ENCODE measurements at regions not wholly inside any gene's neighbourhood (a gene's known extent, or its start where the extent isn't known, plus 50 kb on each side); places are given as distances from the start of the nearest gene placed in this dataset.

DNA sequence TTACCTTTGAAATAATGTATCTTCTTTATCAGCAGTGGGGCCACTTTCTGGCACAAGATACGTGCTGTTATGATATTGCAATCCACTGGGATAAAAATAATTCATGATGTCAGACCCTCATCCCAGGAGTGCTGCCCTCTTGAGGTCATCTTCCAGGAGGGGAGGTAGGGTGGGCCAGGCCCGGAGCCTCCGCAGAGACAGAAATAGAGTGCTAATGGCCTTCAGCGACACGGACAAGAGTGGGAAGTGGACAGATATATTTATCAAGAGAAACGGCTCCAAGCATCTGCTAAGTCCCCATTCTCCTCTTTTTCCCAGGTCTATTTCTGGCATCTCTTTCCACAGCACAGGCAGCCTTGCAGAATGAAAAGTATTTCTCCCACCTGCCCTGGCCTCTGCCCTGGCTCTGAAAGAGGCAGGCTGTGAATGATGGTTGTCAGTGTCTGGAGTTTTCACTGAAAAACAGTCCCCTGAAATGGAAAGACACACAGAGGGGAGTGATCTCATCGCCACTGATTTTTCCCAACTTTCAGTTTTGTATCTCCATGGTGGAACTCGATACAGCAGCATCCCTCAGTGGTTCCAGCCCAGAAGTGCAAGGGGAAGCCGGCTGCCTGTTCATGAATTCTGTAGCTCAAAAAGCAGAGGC, 251.7 kb upstream of the MYO3A start:
- H3K36me3 ChIP-seq (ENCODE audit: control insufficient read depth, insufficient read depth, low read length) = no peaks in the 10 kb centered on the region
- H3K4me3 ChIP-seq (ENCODE audit: low read depth, low read length) = no peak overlapping the region
- H3K27me3 ChIP-seq (ENCODE audit: control insufficient read depth, insufficient read depth, low read length) = no peaks in the 10 kb centered on the region
- peak; percentile 81 for TF ChIP-seq CTCF (IDR thresholded peaks at IDR 0.05; ENCODE audit: insufficient read depth, low read length, poor library complexity, severe bottlenecking)
- no peak for DNase-seq (ENCODE audit: low read depth)

DNA sequence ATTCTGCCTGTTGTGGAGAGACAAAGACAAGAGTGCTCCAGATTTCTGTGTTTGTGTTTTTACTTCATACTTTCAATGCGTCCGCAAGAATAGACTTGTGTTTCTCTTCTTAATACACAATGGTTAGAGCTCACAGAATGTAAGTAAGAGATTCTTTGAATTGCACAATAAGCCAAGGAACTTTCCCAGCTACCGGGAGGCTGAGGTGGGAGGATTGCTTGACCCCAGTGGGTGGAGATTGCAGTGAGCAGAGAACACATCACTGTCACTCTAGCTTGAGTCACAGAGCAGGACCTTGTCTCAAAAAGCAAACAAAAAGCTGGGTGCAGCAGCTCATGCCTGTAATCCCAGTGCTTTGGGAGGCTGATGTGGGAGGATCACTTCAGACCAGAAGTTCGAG, 250.7 kb upstream of the MYO3A start:
- Histone ChIP-seq H3K27me3 (ENCODE audit: control insufficient read depth, insufficient read depth, low read length) (no peaks in the 10 kb centered on the region), H3K4me3 (ENCODE audit: low read depth, low read length) (no peak overlapping the region), H3K36me3 (ENCODE audit: control insufficient read depth, insufficient read depth, low read length) (no peaks in the 10 kb centered on the region)
- DNase-seq (ENCODE audit: low read depth) = no peak
- TF ChIP-seq CTCF (IDR thresholded peaks at IDR 0.05; ENCODE audit: insufficient read depth, low read length, poor library complexity, severe bottlenecking) = no peak

GRCh38 chr10:25687521-25687920, 246.5 kb upstream of the MYO3A start:
- Histone ChIP-seq H3K36me3 (ENCODE audit: control insufficient read depth, insufficient read depth, low read length) (no peaks in the 10 kb centered on the region), H3K4me3 (ENCODE audit: low read depth, low read length) (no peak overlapping the region), H3K27me3 (ENCODE audit: control insufficient read depth, insufficient read depth, low read length) (no peaks in the 10 kb centered on the region)
- TF ChIP-seq CTCF (IDR thresholded peaks at IDR 0.05; ENCODE audit: insufficient read depth, low read length, poor library complexity, severe bottlenecking) = no peak
- DNase-seq (ENCODE audit: low read depth) = no peak

DNA sequence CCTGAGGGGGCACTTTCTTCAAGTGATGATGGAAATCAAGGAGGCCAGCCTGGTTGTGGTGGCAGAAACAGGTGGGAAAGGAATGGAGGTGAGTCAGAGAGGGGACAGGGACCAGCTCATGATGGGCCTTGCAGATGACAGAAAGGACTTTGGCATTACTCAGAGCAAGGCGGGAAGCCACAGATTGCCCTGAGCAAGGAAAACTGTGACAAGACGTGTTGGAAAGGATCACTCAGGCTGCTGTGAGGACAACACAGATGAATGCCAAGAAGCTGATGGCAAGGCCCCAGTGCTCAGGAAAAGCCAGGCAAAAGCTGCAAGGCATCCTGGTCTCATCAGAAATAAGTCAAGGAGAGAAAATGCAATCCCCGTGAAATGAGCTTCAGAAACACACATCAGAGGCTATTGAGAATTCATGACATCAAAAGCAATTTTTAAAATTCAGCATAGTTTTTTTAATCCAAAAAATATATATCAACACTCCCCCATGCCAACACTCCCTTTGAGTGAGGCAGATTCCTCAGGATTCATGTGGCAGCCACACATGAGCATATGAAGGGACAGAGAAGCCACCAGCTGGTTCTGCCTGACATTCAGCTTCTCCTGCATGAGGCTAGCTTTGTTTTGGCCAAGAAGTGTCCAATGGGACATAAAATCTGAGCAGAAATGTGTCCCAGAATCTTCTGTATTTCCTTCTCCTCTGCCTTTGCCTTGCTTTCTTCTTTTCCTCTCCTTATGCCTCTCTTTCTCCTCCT, 244.5 kb upstream of the MYO3A start:
- no peak for TF ChIP-seq CTCF (IDR thresholded peaks at IDR 0.05; ENCODE audit: insufficient read depth, low read length, poor library complexity, severe bottlenecking)

GRCh38 chr10:25692761-25693160, 241.3 kb upstream of the MYO3A start:
- no peaks in the 10 kb centered on the region for H3K36me3 ChIP-seq (ENCODE audit: control insufficient read depth, insufficient read depth, low read length)
- H3K27me3 ChIP-seq (ENCODE audit: control insufficient read depth, insufficient read depth, low read length) = peaks cover 2% of the 10 kb centered on the region
- DNase-seq (ENCODE audit: low read depth) = no peak
- TF ChIP-seq CTCF (IDR thresholded peaks at IDR 0.05; ENCODE audit: insufficient read depth, low read length, poor library complexity, severe bottlenecking) = no peak
- H3K4me3 ChIP-seq (ENCODE audit: low read depth, low read length) = no peak overlapping the region

More for the DNA sequence above, 244.5 kb upstream of the MYO3A start:
- Histone ChIP-seq H3K36me3 (ENCODE audit: control insufficient read depth, insufficient read depth, low read length) (no peaks in the 10 kb centered on the region), H3K27me3 (ENCODE audit: control insufficient read depth, insufficient read depth, low read length) (peaks cover under 1% of the 10 kb centered on the region), H3K4me3 (ENCODE audit: low read depth, low read length) (no peak overlapping the region)
- DNase-seq (ENCODE audit: low read depth) = no peak

Data from kidney epithelial cell (primary cell).